ENCODE measurements at regions not wholly inside any gene's neighbourhood (a gene's known extent, or its start where the extent isn't known, plus 50 kb on each side); places are given as distances from the start of the nearest gene placed in this dataset.

DNA sequence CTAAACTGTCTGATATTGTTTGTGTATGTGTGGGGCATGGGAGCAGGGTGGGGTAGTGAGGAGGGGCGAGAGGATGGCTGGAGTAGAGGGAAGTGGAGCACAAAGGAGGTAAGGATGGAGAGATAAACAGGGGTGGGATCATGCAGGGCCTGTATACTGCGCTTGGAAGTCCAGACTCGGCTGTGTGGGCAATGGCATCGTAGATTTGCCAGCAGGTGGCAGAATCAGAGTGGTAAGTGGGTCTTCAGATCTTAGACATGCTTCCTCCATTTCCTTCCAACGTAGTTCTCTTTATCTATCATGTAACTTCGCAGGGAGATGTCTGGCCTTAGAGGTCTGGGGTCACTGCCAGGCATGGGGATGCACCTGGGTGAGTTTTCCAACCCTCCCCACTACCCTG lies 155.5 kb downstream of the PDGFRA start:
- WGBS, result 44% methylated on average over 6 of the region's 6 CpGs
- Histone ChIP-seq H3K36me3 (ENCODE audit: control insufficient read depth in 4 of 4, insufficient read depth in 3 of 4, low read depth in 1 of 4, low read length in 3 of 4) (no peaks in the 10 kb centered on the region), H3K9me3 (ENCODE audit: control insufficient read depth in 4 of 4, low read length in 3 of 4) (peaks cover 0 to 2% (median 0%) of the 10 kb centered on the region in 4 donors), H3K4me3 (ENCODE audit: low read depth in 1 of 3, low read length in 3 of 3) (no peak overlapping the region), H3K27me3 (ENCODE audit: control insufficient read depth in 4 of 4, insufficient read depth in 4 of 4, low read length in 3 of 4) (no peaks in the 10 kb centered on the region), H3K27ac (ENCODE audit: low read depth in 1 of 2, low read length in 2 of 2) (no peak overlapping the region), H3K9ac (ENCODE audit: low read depth in 1 of 2, low read length in 2 of 2) (no peak overlapping the region), H3K4me1 (ENCODE audit: control insufficient read depth in 4 of 4, insufficient read depth in 4 of 4, low read length in 3 of 4) (no peaks in the 10 kb centered on the region)
- DNase-seq (ENCODE audit: low spot score), result no peak
- TF ChIP-seq RAD21 (IDR thresholded peaks at IDR 0.05) (peak; percentile 29 to 43), FOXA2 (IDR thresholded peaks at IDR 0.05) (no peak), ZBTB33 (IDR thresholded peaks at IDR 0.05) (no peak), RXRA (IDR thresholded peaks at IDR 0.05) (no peak), YY1 (IDR thresholded peaks at IDR 0.05) (no peak), HNF4A (conservative IDR thresholded peaks at IDR 0.05) (no peak), SP1 (IDR thresholded peaks at IDR 0.05) (no peak), NR2F2 (IDR thresholded peaks at IDR 0.05) (no peak), FOXA1 (IDR thresholded peaks at IDR 0.05) (no peak)
- TF ChIP-seq, protein P1, sequence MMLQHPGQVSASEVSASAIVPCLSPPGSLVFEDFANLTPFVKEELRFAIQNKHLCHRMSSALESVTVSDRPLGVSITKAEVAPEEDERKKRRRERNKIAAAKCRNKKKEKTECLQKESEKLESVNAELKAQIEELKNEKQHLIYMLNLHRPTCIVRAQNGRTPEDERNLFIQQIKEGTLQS (IDR thresholded peaks at IDR 0.05), result no peak
- TF ChIP-seq, protein P2, sequence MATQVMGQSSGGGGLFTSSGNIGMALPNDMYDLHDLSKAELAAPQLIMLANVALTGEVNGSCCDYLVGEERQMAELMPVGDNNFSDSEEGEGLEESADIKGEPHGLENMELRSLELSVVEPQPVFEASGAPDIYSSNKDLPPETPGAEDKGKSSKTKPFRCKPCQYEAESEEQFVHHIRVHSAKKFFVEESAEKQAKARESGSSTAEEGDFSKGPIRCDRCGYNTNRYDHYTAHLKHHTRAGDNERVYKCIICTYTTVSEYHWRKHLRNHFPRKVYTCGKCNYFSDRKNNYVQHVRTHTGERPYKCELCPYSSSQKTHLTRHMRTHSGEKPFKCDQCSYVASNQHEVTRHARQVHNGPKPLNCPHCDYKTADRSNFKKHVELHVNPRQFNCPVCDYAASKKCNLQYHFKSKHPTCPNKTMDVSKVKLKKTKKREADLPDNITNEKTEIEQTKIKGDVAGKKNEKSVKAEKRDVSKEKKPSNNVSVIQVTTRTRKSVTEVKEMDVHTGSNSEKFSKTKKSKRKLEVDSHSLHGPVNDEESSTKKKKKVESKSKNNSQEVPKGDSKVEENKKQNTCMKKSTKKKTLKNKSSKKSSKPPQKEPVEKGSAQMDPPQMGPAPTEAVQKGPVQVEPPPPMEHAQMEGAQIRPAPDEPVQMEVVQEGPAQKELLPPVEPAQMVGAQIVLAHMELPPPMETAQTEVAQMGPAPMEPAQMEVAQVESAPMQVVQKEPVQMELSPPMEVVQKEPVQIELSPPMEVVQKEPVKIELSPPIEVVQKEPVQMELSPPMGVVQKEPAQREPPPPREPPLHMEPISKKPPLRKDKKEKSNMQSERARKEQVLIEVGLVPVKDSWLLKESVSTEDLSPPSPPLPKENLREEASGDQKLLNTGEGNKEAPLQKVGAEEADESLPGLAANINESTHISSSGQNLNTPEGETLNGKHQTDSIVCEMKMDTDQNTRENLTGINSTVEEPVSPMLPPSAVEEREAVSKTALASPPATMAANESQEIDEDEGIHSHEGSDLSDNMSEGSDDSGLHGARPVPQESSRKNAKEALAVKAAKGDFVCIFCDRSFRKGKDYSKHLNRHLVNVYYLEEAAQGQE (IDR thresholded peaks at IDR 0.05), result no peak
- TF ChIP-seq, protein P3, sequence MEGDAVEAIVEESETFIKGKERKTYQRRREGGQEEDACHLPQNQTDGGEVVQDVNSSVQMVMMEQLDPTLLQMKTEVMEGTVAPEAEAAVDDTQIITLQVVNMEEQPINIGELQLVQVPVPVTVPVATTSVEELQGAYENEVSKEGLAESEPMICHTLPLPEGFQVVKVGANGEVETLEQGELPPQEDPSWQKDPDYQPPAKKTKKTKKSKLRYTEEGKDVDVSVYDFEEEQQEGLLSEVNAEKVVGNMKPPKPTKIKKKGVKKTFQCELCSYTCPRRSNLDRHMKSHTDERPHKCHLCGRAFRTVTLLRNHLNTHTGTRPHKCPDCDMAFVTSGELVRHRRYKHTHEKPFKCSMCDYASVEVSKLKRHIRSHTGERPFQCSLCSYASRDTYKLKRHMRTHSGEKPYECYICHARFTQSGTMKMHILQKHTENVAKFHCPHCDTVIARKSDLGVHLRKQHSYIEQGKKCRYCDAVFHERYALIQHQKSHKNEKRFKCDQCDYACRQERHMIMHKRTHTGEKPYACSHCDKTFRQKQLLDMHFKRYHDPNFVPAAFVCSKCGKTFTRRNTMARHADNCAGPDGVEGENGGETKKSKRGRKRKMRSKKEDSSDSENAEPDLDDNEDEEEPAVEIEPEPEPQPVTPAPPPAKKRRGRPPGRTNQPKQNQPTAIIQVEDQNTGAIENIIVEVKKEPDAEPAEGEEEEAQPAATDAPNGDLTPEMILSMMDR (IDR thresholded peaks at IDR 0.05; ENCODE audit: low read depth, low read length, missing input control), result peak; percentile 11

DNA sequence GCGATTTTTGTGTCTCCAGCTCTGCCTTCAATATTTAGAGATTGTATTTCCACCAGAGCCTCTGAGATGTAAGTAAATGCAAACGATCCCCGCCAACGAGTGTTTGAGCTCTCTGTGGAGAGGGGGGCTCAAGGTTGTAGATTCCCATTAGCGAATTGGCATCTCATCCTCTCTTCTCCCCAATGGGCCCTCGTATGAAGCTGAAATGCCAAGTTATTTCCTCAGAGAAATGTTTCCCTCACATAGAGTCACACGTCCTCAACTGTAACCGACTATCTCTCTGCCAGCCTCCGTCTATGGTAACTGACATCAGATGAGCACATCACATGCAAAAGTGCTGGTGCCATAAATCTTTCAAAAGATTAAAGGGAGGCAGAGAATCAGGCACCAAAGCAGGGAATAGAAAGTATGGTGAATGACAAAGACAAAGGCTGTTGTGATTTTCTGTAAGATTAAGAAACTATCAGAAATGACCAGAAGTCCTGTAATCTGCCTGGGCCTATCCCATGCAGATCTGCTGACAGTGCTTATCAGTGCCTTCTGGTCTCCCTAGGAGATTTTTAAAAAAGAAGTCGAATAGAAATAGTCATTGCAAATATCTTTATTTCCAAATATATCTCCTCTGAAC lies 157.1 kb downstream of the PDGFRA start:
- H3K27me3 ChIP-seq (ENCODE audit: control insufficient read depth in 4 of 4, insufficient read depth in 4 of 4, low read length in 3 of 4), result no peaks in the 10 kb centered on the region
- no peak overlapping the region for H3K27ac ChIP-seq (ENCODE audit: low read depth in 1 of 2, low read length in 2 of 2)
- WGBS, result 76% methylated on average over 10 of the region's 10 CpGs
- no peak overlapping the region for H3K9ac ChIP-seq (ENCODE audit: low read depth in 1 of 2, low read length in 2 of 2)
- TF ChIP-seq HNF4A (conservative IDR thresholded peaks at IDR 0.05) (no peak), RXRA (IDR thresholded peaks at IDR 0.05) (no peak), FOXA2 (IDR thresholded peaks at IDR 0.05) (no peak), JUND (IDR thresholded peaks at IDR 0.05) (no peak), SP1 (IDR thresholded peaks at IDR 0.05) (no peak), HNF4G (IDR thresholded peaks at IDR 0.05) (no peak), YY1 (IDR thresholded peaks at IDR 0.05) (no peak)
- no peaks in the 10 kb centered on the region for H3K36me3 ChIP-seq (ENCODE audit: control insufficient read depth in 4 of 4, insufficient read depth in 3 of 4, low read depth in 1 of 4, low read length in 3 of 4)
- H3K9me3 ChIP-seq (ENCODE audit: control insufficient read depth in 4 of 4, low read length in 3 of 4), result peaks cover 0 to 2% (median 0%) of the 10 kb centered on the region in 4 donors
- no peak overlapping the region for H3K4me3 ChIP-seq (ENCODE audit: low read depth in 1 of 3, low read length in 3 of 3)
- no peaks in the 10 kb centered on the region for H3K4me1 ChIP-seq (ENCODE audit: control insufficient read depth in 4 of 4, insufficient read depth in 4 of 4, low read length in 3 of 4)
- no peak for DNase-seq (ENCODE audit: low spot score)
